Midbrain (tissue), 1 donor: ENCODE measurements at regions not wholly inside any gene's neighbourhood (a gene's known extent, or its start where the extent isn't known, plus 50 kb on each side); places are given as distances from the start of the nearest gene placed in this dataset.
A peak's percentile ranks its signal among the peaks of the same experiment; 100 is the strongest.

Source experiments
- DNase-seq: peaks from one replicate; lab custom pipeline; 2025; lab: John Stamatoyannopoulos, UW

DNA sequence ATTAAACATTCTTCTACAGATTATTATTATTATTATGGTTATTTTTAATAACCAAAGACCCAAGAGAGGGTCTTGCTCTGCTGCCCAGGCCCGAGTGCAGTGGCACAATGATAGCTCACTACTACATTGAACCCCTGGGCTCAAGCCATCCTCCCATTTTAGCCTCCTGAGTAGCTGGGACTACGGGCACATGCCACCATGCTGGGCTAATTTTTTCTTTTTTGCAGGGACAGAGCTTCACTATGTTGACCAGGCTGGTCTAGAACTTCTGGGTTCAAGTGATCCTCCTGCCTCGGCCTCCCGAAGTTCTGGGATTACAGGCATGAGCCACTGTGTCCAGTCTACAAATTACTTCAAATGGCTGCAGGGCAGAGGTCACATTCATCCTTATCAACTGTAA, 179.8 kb downstream of the KCNRG start:
- DNase-seq: no peak

DNA sequence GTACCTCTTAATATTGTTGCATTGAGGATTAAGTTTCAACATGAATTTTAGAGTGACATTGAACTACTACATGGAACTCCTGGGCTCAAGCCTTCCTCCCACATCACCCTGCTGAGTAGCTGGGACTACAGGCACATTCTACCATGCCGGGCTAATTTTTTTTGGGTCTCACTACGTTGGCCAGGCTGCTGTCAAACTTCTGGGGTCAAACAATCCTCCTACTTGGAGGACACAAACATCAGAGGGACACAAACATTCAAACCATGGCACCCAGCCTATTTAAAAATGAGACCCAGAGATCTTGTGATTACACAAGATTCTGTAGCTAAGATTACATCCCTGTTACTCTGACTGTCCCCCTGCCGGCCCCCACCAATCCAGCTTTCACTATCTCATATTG, 180.9 kb downstream of the KCNRG start:
- no peak for DNase-seq

DNA sequence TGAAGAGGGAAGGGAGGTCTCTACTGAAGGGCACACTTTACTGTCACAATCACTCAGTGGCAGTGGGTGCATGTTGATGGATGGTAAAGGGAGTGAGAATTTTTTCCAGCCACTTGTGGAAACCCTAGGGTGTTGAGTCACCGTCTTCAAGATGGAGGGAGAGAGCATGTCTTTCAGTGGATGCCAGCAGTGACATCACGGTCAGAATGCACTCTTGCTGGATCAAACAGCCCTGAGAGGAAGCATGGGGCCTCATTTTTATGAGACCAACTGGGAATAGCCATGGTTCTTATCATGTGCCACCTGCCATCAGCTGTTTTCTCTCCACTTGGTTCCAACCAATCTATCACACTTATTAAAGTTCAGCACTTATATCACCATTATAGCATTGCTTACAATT, 182.5 kb downstream of the KCNRG start:
- no peak for DNase-seq

- no peak for DNase-seq
Observed at GRCh38 chr13:50198508-50198907, 183.3 kb downstream of the KCNRG start.

DNA sequence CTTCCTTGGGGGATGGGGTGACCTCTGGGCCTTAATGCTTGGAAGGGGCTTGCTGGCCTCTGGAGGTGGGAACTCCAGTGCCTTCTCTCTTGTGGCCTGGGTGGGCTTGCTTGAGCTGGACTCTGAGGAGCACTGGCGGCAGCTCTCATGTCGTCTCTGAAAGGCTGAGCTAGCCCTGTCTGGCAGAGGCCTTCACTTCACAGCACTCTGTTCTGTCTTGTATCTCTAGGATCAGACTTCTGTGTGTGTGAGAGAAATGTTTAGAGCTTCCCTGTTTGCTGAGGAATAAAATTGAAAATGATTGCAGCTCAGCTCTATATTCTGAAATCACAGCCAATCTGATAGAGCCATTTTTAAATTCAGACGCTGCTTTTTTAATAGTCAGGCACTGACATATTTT, 185.3 kb downstream of the KCNRG start:
- no peak for DNase-seq

- DNase-seq: no peak
Observed at GRCh38 chr13:50200988-50201387, 185.7 kb downstream of the KCNRG start.

GRCh38 chr13:50202485-50202884, 187.2 kb downstream of the KCNRG start:
- DNase-seq: no peak

- no peak for DNase-seq
Observed at GRCh38 chr13:50203256-50203941, 188.2 kb downstream of the KCNRG start.

DNA sequence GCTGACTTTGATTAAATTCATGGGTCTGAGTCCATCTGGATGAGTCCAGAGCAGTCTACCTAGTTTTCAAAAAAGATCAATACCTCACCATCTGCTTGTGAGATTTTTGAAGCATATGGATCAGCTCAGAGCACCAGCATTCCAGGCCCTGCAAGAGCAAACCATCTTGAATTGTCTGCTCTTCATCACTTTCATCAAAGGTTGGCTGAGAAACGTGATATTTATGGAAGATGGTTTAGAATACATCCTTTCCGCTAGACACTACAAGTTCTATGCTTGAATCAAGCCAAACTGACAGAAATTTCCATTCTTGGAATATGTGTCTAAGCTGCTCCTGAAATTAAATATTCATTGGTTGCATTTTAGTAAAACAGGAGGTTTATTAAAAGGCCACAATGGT, 190.3 kb downstream of the KCNRG start:
- no peak for DNase-seq

DNA sequence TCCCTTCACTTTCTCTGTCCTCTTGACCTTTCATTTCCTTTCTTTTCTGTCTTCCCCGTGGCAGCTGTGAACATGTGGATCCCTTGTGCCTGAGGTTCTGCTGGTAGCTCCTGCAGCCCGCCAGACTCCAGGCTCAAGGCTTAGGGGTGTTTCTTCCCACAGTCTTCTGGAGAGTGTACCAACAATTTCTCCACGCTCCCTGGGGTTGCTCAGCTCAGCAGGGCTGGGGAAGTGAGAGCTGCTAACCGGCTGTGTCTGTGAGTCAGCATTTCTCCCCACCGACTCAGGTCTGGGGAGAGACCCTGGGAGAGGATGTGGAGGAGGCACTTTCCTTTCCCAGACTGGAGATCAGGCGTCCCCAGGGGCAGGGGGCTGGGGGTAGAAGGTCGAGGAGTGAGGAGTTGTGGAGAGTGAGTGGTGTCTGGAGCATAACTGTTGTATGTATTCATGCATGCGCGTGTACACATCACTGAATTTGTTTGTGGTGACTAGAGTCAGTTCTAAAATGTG, 193.6 kb downstream of the KCNRG start:
- DNase-seq: no peak

- no peak for DNase-seq
Observed at GRCh38 chr13:50209631-50210030, 194.4 kb downstream of the KCNRG start.

DNA sequence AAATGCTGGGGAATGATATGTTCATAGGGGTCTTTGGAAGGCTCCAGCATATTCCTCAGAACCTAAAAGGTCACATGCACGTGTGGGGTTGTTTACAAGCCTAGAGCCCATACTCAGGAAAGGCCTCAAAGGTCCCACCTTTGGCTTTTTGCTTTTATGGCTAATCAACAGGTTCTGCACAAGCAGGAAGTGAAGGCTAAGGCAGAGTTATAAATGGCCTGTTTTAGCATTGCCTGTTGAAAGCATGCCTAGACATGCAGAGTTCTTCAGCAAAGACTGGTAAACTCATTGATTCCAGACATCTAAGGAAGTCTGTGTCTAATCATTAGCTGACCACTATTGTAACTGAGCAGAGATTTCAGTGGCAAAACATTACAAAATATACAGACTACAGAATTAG, 198.3 kb downstream of the KCNRG start:
- no peak for DNase-seq

DNA sequence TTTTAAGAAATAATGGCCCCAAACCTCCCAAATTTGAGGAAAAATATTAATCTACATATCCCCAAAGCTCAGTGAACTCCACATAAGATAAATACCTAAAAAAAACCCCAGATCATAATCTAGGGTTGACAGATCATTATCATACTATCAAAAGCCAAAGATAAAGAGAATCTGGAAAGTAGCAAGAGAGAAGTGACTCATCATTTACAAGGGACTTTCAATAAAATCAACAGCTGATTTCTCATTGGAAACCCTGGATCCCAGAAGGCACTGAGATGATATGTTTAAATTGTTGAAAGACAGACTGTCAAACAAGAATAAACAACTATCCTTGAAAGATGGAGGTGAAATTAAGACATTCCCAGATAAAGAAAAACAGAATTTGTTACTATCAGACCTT, 199.3 kb downstream of the KCNRG start:
- no peak for DNase-seq

DNA sequence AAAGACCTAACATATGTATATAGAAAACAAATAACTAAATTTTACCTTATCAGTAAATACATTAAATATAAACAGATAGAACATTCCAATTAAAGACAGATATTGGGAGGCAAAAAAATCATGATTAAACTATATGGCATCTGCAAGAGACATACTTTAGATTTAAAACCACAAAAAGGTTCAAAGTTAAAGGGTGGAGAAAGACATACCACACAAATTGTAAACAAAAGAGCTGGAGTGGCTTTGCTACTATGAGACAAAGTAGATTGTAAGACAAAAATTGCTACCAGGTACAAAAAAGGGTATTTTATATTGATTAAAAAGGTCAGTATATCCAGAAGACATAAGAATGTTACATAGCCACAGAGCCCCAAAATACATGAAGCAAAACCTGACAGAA, 200.2 kb downstream of the KCNRG start:
- DNase-seq: no peak

DNA sequence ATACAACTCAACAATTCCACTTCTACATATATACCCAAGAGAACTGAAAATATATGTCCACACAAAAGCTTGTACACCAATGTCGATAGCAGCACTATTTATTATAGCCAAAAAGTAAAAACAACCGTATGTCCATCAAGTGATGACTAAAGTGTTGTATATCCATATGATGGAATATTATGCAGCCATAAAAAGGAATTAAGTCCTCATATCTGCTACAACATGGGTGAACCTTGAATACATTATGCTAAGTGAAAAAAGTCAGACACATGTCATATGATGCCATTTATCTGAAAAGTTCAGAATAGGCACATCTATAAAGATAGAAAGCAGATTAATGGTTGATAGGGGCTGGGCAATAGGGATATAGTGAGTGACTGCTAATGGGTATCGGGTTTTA, 204.5 kb downstream of the KCNRG start:
- no peak for DNase-seq

DNA sequence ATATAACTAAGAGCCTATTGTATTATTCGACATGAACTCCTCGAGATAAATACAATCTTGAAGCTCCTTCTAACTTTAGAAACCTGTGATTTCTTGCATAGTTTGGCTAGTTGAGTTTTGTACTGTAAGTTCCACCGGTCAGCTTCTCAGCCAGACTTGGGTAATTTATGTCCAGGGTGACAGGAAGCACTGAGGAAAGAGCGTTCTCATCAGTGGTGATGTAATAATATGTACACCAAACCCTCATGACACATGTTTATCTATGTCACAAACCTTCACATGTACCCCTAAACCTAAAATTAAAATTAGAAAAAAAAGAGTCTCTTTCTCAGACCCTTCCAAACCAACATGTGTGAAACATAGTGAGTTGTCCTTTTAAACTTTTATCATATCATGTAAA, 205.7 kb downstream of the KCNRG start:
- DNase-seq: no peak

DNA sequence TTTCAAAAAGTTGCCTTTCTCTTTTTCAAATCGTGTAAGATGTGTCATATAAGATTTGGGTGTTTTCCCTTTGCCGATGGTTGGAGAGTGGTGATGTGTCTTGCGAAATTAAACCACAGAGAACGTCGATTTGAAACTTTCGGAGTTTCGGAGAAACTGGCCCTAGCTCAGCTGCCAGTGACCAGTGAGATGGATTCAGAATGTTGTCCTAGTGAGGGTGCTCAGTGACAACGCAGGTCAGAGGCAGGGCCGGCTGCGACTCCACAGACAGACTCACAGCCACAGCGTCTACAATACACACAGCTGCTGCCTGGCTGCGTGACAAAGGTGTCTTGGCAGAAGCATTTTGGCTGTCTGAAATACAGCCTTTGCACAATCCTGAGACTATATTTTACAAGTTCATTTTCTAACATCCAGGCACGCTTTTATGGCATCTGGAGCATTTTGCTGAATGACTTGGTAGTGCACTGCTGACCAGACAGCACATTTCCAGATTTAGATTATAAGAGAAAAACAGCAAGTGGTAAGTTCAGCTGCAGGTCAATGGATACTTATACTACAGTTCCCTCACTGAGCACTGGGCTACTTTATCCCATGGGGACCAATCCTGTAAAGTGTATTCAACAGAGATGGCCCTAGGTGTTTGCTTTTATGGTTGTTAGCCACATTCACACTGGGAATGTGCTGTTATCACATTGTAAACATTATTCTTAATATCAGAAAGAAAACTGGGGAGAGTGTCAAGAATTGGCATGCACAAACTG, 207.5 kb downstream of the KCNRG start:
- DNase-seq: peak; percentile 30

DNA sequence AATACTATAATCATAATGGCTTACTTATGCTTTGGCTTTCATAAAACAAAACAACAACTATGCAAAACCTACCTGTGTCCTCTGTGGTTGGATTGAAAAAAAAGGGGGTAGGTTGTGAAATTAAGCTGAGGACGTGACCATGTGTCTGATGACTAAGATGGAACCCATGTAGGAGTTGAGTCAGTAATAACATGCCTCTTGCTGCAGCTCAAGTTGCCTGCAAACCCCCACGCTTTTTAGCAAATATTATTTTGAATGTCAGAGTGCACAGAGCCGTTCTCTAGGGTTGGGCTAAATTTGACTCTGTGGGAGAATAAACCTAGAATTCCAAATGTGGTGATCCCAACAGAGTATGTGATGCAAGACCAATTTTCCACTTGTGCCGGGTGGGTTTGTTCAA, 209.3 kb downstream of the KCNRG start:
- no peak for DNase-seq

- no peak for DNase-seq
Observed at GRCh38 chr13:50225193-50226155, 210.2 kb downstream of the KCNRG start.

DNA sequence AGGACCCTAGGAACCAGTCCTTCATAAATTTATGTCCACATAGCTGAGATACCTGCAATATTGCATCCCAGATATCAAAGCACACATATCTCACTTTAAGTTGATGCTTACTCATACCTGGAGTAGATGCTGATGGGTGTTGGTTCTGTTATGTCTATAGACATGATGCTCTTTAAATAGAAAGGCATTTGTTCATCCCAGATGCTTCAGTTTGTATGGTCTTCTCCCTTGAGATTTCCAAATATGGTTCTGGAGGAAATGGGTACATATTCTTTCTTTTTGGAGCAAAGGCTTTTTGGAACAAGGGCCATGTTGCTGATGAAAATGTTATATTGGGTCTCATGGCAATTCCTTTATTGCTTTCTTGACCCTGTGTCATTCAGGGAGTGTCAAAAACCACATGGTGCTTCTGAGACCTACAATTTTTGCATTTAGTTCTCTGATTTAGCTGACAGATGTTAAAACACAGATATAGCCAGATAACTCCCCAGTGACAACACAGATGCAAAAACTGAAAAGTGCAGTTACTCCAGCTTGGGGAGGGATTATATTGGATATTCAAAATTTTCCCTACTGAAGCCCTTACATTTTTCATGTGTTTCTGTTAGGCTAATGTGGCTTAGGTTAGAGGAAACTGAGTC, 211.4 kb downstream of the KCNRG start:
- no peak for DNase-seq

- DNase-seq: no peak
Observed at GRCh38 chr13:50227361-50227760, 212.1 kb downstream of the KCNRG start.

DNA sequence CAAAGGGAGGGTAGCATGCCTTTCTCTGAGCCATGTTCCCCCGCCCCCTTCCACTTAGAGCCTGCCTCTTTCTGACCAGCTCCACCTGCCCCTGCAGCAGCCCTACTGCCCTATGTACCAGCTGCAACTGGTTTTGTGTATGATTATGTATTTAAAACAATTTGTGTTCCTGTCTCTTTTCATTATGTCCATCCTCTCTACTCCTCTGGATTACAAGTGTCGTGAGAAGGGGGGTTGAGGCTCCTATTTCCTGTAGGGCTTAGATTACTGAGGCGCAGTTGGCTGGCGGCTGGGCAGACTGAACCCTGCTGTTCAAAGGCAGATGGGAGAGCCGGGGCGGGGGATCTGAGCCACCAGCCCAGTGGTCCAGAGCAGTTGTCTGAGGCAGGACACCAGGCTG, 213.3 kb downstream of the KCNRG start:
- DNase-seq: no peak
